ENCODE measurements at regions not wholly inside any gene's neighbourhood (a gene's known extent, or its start where the extent isn't known, plus 50 kb on each side); places are given as distances from the start of the nearest gene placed in this dataset.

DNA sequence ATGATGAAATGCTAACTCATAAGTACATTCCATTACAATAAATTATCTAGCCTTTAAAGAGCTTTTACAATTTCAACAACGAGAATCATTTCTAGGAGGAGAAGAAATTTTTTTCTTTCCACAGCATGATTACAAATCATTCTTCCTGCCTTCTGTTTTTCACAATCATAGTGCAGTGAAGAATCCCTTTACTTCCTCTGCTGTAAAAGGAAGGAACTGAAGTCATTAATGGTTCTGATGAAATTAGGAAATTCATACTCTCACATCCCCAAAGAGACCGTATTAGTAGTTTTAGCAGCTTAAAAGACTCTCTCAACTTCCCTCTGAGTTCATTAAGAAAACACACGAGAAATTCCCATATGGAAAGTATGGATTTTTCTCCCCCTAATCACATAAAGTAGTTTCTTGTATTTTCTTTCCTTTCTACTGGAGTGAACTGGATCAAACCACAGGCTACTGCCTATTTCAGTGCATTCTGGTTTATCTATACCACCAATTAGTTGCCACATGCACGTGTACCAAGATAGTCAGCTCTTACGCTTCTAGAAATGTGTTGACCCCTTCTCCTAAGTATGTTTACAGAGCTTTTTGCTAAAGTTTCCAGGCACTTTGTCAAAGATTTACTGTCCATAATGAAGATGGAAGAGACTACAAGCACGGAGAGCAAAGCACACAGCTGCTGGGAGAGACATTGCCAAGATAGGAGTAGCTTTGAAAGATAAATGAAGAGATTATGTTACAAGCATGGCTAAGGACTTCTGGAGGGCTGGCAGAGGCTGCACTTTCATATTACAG lies 58.9 kb upstream of the KITLG start:
- no peak for DNase-seq (ENCODE audit: low read depth)
- TF ChIP-seq, protein P1, sequence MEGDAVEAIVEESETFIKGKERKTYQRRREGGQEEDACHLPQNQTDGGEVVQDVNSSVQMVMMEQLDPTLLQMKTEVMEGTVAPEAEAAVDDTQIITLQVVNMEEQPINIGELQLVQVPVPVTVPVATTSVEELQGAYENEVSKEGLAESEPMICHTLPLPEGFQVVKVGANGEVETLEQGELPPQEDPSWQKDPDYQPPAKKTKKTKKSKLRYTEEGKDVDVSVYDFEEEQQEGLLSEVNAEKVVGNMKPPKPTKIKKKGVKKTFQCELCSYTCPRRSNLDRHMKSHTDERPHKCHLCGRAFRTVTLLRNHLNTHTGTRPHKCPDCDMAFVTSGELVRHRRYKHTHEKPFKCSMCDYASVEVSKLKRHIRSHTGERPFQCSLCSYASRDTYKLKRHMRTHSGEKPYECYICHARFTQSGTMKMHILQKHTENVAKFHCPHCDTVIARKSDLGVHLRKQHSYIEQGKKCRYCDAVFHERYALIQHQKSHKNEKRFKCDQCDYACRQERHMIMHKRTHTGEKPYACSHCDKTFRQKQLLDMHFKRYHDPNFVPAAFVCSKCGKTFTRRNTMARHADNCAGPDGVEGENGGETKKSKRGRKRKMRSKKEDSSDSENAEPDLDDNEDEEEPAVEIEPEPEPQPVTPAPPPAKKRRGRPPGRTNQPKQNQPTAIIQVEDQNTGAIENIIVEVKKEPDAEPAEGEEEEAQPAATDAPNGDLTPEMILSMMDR (IDR thresholded peaks at IDR 0.05; ENCODE audit: low read depth, low read length, missing control alignments): no peak
- in situ Hi-C loops (cut with HindIII; ENCODE audit: low sequenced_read_pairs): no loop called here

DNA sequence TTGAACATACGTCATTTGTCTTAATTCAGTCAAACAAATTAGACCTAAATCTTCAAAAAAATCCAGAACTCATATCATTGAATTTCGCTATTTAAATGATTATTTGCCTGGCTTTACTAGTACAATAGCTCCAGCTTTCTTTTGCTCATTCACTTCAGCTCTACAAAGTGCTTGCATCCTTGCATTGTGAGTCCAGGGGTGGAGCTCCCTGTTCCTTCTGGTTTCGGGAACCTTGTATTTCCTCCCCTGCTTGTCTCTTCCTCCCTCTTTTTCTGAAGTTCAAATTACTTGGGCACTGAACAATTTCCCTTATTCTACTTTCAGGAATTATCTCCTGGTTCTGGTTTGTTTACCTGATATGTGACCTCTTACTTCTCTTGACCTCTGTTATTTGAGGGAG lies 58.1 kb upstream of the KITLG start:
- TF ChIP-seq, protein P1 (IDR thresholded peaks at IDR 0.05; ENCODE audit: low read depth, low read length, missing control alignments): no peak

More for the DNA sequence above, 58.9 kb upstream of the KITLG start:
- no peak overlapping the region for H3K4me3 ChIP-seq (ENCODE audit: low read depth, low read length)

DNA sequence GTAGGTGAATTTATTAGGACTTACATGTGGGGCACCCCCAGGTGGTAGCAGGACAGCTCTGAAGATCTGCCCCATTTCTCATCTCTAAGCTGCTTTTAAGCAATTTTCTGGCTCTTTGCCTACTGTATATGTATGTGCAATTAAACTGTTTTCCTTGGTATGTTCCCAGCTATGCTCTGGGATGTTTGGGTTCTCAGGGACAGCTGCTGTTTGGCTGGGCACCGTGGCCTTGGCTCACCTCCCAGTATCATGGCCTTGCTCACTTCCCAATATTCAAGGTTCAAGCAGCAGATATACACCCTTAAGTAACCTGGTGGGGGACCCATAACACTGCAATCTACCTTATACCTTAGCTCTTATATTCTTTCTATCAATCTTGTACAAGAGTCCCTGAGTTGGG lies 53.7 kb upstream of the KITLG start:
- DNase-seq (ENCODE audit: low read depth): no peak
- no peak overlapping the region for H3K4me3 ChIP-seq (ENCODE audit: low read depth, low read length)
- TF ChIP-seq, protein P1 (IDR thresholded peaks at IDR 0.05; ENCODE audit: low read depth, low read length, missing control alignments): no peak
- in situ Hi-C loops (cut with HindIII; ENCODE audit: low sequenced_read_pairs): no loop called here

More for the DNA sequence above, 58.1 kb upstream of the KITLG start:
- no peak overlapping the region for H3K4me3 ChIP-seq (ENCODE audit: low read depth, low read length)
- in situ Hi-C loops (cut with HindIII; ENCODE audit: low sequenced_read_pairs): no loop called here
- no peak for DNase-seq (ENCODE audit: low read depth)

DNA sequence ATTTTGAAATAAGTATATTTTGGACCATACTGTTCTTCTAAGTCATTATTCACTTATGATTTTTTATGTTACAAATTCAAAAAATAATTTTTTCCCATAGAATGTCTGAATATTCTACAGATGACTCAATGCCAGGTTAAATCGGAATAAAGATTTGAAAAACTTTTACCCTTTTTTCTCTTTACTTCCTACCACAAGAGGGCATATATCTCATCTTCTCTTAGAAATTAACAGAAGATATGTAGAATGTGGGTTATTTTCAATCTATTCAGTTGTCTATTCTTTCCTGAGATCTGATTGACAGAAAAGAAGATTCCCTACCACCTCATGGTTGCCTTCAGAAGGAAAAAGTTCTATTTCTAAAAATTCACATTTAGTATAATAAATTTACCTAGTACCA lies 53.0 kb upstream of the KITLG start:
- no peak overlapping the region for H3K4me3 ChIP-seq (ENCODE audit: low read depth, low read length)
- no peak for DNase-seq (ENCODE audit: low read depth)
- TF ChIP-seq, protein P1 (IDR thresholded peaks at IDR 0.05; ENCODE audit: low read depth, low read length, missing control alignments): no peak
- in situ Hi-C loops (cut with HindIII; ENCODE audit: low sequenced_read_pairs): no loop called here

DNA sequence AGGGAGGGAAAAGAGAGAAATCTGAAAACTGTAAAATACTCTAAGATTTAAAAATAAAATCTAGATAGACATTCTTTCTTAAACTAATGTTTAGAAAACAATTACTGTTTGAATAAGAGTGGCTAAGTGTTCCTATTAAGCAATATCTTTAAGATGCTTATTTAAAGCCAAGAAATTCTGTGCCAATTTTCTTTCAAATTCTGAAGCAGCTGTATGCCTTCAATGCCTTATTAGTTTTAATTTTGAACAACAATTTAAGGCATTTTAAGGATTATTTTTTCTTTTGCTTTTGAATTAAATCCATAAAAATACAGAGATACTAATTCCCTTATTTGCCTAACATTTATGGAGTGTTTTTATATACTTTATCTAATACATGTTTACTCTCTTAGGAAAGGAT lies 50.3 kb upstream of the KITLG start:
- in situ Hi-C loops (cut with HindIII; ENCODE audit: low sequenced_read_pairs): no loop called here
- TF ChIP-seq, protein P1 (IDR thresholded peaks at IDR 0.05; ENCODE audit: low read depth, low read length, missing control alignments): no peak
- no peak overlapping the region for H3K4me3 ChIP-seq (ENCODE audit: low read depth, low read length)
- DNase-seq (ENCODE audit: low read depth): no peak
